ENCODE measurements at regions not wholly inside any gene's neighbourhood (a gene's known extent, or its start where the extent isn't known, plus 50 kb on each side); places are given as distances from the start of the nearest gene placed in this dataset.

DNA sequence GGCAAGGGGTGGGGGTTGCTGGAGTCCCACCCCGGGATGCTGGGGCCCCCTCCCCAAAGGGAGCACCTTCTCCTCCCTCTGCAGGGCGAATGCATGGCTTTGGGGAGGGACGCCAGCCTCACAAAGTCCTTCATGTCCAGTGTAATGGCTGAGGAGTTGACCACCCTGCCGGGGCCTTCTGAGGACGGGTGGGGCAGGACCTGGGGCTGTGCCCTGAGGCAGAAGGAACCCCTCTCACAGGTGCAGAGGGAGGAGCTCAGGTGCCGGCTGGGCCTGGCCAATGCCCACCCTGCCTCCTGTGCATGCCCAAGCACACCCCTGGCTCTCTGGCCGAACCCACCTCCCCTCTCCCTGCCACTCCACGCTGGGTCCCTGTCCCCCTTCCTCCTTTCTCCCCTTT, 64.3 kb upstream of the RNU6ATAC start:
- DNase-seq (ENCODE audit: low read depth): no peak

GRCh38 chr9:134229466-134230091, 65.2 kb upstream of the RNU6ATAC start:
- no peak for DNase-seq (ENCODE audit: low read depth)

- DNase-seq (ENCODE audit: low read depth): no peak
These were observed 66.0 kb upstream of the RNU6ATAC start for GRCh38 chr9:134230092-134230941.

DNA sequence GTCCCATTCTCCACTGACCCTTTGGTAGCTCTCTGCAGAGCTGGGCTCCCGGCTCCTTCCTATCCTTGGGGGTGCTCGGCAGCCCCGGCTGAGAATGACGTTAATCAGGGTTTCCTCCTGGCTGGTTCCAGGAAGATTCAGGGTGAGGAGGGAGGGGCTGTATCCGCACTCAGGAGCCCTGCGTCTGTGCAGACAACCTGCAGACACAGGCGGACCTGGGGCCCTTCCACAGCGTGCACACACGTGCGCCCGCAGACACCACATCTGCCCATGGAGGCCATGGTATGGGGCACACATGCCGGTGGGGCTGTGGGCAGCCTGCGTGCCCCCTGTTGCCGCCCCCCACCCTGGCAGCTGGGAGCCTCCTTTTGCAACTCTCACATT, 66.6 kb upstream of the RNU6ATAC start:
- DNase-seq (ENCODE audit: low read depth): no peak

DNA sequence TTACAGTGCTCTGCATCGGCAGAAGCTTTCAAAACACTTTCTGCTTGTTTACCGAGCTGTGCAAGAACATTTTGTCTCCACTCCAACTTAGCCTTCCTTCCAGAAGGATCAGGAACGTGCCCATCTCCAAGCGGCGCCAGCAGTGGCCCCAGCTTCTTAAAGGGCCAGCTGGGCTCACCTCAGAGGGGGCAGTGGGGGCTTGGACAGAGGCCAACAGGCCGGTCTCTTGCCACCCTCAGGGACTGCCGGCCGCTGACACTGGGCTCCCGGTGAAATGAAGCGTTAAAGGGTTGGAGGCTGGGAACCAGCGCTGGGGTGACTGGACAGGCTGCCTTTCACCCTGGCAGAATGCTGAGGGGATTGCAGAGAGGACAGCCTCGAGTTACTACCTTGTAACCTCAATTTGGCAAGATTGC, 67.0 kb upstream of the RNU6ATAC start:
- no peak for DNase-seq (ENCODE audit: low read depth)

- DNase-seq (ENCODE audit: low read depth): no peak
These were observed 67.4 kb upstream of the RNU6ATAC start for GRCh38 chr9:134231767-134232166.

DNA sequence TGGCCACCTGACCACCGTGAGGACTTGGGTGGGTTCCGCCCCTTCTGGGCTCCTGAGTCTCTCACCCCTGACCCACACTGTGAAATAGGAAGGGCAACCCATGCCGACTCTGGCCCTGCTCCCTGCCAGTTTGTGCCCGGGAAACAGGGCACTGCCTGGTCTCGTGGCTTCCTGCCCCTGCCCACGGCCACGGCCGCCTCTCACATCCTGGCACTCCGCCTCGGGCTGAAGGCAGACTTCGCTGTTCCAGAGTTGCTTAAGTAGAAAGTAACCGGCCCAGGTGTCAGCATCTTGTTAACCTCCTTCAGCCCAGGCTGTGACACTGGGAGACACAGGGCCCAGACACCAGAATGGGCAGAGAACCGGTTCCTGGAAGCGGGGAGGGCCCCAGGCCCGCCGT, 68.7 kb upstream of the RNU6ATAC start:
- no peak for DNase-seq (ENCODE audit: low read depth)

GRCh38 chr9:134234001-134234660, 69.8 kb upstream of the RNU6ATAC start:
- no peak for DNase-seq (ENCODE audit: low read depth)

DNA sequence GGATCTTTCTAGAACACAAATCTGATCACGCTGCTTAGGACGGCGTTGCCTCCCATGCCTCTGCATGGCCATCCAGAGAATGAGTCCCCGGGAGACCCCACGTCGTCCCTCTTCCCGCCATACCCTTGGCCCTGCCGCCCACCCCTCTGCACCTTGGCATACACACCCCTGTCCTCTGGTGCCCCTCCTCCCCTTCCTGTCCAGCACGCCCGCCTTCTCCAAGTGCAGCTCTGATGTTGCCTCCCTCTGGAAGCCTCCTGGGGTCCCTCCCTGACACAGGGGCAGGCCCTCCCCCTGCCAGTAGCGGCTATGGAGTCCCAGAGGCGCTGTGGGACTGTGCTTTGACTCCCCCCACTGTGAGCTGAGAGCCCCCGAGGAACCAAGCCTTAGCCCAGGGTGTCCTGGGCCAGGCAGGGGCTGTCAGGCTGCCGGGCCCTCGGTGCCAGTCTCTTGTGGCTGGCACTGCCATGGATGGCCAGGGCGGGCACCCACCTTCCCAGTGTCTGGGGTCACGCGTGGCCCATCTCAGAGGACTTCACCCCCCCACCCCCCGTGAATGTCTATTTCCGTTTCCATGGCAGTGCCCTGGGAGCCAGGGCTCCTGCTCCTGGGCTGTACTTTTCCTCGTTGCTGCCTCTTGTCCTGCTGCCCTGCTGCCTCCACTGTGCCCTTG, 70.5 kb upstream of the RNU6ATAC start:
- DNase-seq (ENCODE audit: low read depth): no peak

- no peak for DNase-seq (ENCODE audit: low read depth)
These were observed 71.0 kb upstream of the RNU6ATAC start for GRCh38 chr9:134235366-134235765.

DNA sequence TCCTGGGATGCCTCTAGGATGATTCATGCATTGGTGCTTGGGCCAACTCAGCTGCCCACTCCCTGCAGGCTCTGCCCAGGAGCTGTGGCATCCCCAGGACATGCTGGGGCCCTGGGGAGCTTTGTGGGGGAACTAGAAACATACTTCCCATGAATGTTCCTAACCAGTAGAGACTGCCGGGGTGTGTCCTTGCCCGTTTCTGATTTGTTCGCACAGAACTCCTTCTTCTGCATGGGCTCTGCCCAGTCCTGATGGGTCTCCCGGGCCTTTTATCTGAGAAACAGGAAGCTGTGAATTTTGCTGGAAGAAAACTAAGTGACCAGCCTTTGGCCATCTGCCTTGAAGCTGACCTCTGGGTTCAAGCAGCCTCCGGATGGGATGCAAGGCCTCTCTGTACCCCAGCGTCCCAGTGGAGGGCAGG, 71.6 kb upstream of the RNU6ATAC start:
- no peak for DNase-seq (ENCODE audit: low read depth)

DNA sequence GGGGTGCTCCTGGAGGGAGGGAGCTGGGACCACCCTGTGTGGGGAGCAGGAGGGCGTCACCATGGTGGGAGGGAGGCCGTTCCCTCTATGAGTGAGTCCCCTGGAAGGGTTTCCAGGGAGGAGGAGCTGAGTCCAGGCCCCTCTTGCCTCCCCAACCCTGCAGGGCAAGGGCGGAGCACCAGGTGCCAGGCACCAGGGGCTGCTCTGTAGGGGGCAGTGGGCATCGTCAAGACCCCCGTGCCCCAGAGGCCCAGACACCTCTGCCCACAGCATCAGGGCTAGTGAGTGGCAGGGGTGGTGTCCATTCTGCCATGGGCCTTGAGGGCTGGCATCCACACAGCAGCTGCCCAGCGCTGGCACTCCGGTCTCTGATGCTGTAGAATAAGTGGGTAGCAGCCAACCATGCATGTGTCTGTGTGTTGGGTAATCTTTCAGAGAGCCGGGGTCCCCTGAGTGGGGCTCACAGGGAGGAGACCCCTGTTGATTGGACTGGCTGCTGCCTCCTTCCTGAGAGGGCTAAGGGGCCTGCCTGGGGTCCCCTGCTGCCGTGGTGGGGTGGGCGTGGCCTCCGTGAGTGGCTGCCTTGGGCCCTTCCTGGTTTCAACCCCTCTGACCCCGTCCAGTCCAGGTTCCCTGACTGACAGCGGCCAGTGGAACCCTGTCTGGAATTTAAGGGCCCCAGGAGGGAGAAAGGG, 72.7 kb upstream of the RNU6ATAC start:
- DNase-seq (ENCODE audit: low read depth): no peak

- DNase-seq (ENCODE audit: low read depth): no peak
These were observed 73.4 kb upstream of the RNU6ATAC start for GRCh38 chr9:134237630-134238265.

DNA sequence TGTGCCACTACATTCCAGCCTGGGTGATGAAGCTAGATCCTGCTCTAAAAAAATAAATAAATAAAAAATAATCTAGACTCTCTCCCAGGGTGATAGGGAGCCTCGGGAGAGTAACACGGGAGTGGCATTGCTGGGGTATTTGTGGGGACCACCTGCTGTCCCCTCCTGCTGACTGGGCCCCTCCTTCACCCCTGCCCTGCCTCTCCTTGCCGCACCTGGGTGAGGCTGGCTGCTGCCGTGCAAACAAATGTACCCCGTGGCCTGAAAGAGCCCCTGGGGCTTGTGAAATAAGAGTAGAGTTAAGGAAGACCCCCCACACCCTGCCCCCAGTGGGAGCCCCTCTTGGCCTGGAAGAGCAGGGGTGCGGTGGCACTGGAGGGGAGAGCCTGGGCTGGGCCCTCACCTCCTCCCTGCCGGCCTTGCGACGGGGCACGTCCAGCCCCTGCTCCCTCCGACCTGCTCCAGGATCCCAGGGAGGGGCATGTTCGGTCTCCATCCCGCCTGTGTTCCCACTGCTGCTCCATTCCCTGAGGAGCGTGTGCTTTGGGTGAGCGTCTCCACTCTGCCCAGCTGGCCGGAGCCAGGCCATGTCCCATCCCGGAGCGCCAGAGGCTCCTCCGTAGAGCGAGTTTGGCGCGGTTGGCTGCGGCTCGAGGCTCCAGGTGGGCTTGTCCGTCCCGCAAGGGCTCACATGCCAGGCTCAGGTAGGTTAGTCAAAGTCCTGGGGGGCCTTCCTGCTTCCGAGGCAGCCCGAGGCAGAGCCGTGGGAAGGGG, 75.0 kb upstream of the RNU6ATAC start:
- no peak for DNase-seq (ENCODE audit: low read depth)

GRCh38 chr9:134239939-134240338, 75.6 kb upstream of the RNU6ATAC start:
- no peak for DNase-seq (ENCODE audit: low read depth)

DNA sequence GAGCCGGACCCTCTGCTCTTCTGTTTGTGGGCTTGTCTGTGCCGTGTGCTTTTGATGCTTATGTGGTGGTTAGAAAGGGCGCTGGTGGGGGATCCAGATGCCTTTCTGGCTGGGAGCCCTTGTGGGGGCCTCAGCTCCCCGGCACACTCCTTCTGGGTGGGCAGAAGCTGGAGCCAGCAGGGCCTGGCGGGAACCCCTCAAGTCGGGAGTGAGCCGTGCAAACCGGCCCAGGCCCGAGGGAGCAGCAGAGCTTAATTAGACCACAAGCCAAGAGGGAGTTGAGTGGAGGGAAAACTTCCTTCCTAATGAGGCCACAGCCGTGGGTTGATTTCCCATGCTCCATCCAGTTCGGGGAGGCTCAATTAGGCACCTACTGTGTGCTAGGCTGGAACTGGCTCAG, 76.0 kb upstream of the RNU6ATAC start:
- DNase-seq (ENCODE audit: low read depth): no peak

DNA sequence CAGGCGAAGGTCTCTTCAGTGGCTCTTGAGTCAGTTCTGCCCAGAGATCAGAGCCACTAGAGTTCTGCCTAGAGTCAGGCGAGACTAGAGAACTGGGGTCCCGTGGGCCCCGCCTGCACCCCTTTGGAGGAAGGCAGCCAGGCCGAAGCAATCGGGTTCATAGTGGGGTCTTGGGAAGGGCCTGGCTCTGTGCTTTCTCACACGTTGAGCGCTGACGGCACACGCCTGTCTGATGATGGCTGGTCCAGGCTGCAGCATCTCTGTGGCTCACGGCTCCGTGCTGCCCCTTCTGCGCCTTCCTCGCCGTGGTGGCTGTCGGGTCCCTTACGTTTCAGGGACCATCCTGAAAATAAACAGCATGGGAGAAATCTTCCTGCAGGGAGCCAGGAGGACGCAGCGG, 78.3 kb upstream of the RNU6ATAC start:
- DNase-seq (ENCODE audit: low read depth): no peak

GRCh38 chr9:134243778-134244467, 79.6 kb upstream of the RNU6ATAC start:
- DNase-seq (ENCODE audit: low read depth): peak; percentile 9

DNA sequence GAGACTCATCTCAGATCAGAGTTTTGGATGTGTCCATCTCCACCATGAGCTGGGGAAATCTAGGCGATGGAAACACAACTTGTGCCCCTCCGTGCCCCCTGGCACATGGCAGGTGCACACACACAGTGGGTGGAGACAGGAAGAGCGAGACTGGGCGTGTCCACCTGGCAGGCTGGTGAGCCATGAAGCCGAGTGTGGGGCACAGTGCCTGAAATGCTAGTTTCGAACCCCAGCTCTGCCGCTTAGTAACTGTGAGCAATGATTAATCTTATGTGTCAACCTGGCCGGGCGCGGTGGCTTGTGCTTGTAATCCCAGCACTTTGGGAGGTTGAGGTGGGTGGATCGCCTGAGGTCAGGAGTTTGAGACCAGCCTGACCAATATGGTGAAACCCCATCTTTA, 80.8 kb upstream of the RNU6ATAC start:
- no peak for DNase-seq (ENCODE audit: low read depth)
